Stimulated activated CD8-positive, alpha-beta memory T cell treated with anti-CD3 and anti-CD28 coated beads, Interleukin-4, amount 100 ng/mL, for 4 hours (primary cell): ENCODE measurements at regions not wholly inside any gene's neighbourhood (a gene's known extent, or its start where the extent isn't known, plus 50 kb on each side); places are given as distances from the start of the nearest gene placed in this dataset.
"Not testable (repeated sequence)": the region's sequence is repeated elsewhere in the genome, so short reads cannot be mapped to it uniquely, and the experiment has no call there.

Experiments used
- DNase-seq, 2 donors: peaks; one replicate each; pipeline ENCODE4 v3.0.0-alpha.2; 2020; ENCODE audit warnings: low read depth in 2 of 2, low spot score in 1 of 2

DNA sequence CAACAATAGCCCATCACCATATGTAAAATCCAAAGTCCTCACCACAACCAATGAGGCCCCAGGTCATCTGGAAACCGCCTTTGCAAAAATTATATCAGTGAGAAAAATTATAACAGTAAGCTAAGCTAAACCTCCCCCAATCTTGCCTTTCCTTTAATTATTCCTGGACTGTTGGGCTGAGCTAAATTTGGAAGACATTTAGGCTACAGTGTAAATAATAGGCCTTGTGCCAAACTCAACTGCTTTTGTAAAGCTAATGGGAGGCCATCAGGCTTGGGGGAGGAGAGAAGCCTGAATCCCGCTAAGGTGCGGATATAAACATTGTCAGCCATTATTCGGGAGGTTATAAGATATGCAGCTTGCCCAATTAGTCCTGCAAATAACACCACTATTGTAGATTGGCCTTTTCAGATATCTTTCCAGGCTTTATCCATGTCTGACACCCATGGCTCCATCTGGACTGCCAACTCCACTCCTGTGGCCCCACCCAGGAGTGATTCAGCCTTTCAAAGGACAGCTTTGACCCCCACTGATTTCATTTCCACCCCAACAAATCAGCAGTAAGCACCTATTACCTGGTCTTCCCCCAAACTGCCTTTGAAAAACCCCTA lies 53.0 kb upstream of the CA12 start:
- no peak for DNase-seq

DNA sequence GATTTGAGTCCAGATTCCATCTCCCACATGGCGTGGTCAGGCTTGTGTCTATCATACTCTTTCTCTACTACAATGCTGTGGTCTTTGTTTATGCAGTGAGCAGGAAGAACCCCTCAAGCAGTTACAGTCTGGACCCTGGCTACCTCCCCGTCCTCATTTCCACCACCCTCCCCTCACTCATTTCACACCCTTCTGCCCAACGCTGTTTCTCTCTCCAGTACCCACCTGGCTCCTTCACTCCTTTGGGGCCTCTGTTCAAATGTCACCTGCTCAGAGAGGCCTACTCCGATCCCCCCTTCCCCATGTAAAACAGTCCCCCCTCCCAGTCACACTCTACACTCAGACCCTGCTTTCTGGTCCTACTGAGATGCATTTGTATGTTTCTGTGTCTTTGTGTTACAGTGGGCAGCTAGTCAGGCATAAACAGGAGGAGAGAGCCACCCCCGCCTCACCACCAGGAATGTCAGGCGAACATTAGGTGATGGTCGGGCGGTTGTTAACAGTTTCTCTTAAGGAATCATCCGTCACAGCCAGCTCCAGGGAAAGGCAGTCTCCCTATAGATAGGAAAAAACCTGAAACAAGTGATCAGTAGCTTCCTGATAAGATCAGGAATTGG lies 53.7 kb upstream of the CA12 start:
- no peak for DNase-seq

DNA sequence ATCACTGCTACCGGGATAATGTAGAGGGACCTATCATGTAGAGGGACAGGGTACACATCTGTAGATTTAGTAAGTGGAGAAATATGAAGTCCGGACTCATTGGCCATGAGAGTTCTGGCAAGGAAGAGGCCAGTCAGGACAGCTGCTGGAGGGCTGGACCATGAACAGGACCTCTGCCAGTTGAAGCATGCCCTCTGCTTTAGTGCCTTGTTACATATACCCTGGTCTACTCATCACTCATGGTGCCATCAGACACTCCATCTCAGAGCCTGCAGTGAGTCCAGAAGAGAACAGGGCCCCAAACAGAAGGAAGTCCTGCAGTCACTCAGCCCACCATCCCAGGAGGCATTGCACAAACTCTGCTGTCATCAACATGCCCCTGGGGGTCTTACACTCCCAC lies 54.7 kb upstream of the CA12 start:
- no peak for DNase-seq

DNA sequence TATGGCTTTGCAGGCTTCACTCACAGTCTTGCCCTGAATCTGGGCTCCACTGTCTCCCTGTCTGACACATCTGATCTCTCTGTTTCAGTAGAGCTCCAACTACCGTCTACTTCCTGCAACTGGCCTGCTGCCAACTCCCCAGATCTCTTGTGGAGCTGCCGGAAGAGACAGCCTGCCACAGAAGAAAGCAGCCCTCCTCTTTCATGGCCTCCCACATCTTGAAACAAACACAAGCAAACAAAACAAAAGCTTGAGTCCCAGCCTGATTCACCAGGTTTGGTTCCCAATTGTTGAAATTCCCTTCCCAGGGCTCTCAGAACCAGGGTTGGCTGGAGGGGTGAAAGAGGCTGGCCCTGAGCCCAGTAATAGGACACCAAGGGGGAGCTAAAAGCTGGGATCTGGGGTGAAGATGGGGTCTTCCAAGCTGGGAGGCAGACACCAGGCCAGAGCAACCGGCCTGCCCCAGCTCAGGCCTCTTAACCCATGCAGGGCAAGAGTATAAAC lies 55.3 kb upstream of the CA12 start:
- peak; percentile 29 to 36 for DNase-seq

DNA sequence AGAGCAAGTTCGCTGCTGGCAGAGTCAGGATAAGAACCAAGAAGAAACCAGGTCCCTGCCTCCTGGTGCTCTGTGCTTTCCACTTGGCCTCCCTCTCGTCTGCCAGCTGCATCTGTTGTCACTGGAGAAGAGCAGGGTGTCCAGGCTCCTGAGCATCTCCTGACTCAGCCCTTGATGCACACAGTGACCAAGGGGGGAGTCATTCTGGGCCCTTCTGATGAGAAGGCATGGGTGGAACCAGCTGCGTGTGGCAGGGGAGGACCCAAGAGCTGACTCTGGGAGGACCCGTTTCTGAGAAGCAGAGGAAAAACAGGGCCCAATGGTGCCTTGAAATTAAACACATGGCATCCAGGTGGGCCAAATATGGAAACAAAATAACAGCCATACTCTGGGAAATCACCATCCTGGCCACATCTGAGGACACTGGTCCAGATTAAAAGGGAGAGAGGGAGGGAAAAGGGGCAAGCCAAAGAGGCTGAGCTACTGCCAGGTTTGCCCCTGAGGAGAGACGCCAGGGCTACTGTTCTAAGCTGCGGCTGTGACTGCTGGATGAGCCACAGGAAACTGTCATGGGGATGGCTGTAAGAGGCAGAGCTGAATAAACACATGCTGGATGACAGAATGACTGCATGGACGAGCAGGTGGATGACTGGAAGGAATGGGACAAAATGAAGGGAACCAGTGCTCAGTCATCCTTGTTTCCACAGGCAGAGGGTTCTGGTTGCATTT lies 58.1 kb upstream of the CA12 start:
- no peak for DNase-seq

DNA sequence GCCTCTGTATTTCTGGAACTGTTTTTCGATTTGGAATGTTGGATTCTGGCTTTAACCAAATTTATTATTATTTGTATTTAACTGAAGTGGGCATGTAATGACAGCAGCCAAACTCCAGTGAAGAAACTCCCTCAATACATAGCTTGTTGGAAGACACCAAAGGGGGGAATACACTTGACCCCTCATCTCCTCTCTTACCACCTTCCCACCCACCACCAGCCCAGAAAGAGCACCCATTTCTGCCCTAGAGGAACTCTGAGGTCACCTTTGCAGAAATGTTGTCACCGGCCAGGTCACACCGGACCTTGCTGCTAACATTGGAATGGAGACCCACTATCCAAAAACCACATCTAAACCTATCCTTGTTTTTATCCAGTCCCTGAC lies 58.6 kb upstream of the CA12 start:
- no peak for DNase-seq

DNA sequence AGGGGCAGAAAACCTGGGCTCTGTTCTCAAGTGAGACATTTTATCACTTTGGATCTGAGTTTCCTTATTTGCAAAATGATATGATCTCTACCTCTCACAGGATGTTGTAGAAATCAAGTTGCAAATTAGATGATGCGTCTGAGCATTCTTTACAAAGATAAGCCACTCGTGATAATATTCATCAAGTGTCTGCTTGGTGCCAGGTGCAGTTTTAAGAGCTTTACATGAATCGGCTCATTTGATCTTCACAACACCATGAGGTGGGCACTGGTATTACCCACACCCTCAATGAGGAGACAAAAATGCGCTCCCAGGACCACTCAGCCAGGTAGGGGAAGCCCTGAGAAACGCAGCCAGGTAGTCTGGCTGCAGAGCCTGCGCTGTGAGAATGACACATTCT lies 59.1 kb upstream of the CA12 start:
- DNase-seq = no peak

DNA sequence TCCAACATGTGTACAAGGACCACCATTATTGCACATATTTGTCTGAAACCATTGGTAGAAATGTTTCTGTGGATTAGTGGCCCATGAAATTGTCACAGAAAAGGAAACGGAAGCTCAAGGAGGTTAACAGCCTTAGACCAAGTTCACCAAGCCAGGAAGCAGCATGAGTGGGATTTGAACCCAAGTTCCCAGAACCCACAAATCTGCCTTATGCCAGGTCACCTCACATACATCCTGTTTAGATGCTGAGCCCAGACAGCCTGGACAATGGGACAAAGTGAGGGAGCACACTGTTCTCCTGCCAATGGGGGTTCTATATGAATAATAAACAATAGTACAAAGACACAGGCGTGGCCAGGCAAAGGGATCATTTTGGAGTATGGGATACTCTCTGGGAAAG lies 59.6 kb upstream of the CA12 start:
- no peak for DNase-seq

DNA sequence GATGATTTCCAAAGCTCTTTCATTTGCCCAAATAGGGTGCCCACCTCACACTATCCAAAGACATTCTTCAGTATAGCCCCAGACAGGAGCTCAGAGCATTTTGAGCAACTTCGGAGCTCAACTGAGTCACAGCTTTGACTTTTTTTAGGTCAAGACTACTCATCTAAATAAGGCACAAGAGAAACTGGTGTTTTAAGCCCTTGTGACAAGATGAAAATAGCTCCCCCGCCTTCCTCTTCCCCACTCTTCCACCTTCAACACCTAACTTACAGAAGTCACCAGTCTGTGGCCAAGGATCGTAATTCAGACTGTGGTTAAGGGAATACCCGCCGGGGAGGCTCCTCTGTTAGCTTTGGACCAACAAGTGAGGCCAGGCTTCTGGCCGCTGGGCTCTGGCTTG lies 60.4 kb upstream of the CA12 start:
- DNase-seq = no peak

DNA sequence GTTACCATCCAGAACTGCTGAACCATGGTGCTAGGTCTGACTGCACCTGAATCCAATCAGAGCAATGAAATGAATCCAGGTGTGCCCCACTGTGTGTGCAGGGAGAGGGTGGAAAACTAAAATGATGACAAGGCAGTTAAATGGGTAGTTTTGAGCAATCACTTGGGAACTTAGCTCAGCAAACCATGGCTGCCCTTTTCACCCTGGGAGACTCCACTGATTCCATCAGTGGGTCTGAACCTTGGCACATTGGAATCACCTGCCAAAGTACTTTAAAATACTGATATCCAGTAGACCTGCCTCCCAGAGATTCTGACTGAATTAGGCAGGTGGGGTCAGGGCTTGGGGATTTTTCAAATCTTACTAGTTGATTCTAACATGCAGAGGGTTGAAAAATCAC lies 59.8 kb upstream of the USP3 start:
- no peak for DNase-seq

DNA sequence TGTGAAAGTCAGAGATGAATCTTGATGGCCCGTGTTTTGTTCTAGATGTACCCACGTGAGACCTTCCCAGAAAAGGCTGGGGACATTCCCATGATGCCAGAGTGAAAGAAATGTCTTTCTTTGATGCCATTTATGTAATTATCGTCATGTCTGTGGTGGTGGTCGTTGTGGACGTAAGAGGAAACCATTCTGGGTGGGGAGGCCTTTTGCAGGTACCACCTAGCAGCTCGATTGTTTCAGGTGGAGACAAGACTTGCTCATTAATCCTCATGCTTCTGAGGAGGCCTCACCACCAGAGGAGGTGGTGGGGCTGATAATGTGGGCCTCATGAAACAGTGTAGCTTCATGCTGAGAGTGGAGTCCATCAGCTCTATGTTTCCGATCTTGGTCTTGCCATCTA lies 58.1 kb upstream of the USP3 start:
- no peak for DNase-seq

DNA sequence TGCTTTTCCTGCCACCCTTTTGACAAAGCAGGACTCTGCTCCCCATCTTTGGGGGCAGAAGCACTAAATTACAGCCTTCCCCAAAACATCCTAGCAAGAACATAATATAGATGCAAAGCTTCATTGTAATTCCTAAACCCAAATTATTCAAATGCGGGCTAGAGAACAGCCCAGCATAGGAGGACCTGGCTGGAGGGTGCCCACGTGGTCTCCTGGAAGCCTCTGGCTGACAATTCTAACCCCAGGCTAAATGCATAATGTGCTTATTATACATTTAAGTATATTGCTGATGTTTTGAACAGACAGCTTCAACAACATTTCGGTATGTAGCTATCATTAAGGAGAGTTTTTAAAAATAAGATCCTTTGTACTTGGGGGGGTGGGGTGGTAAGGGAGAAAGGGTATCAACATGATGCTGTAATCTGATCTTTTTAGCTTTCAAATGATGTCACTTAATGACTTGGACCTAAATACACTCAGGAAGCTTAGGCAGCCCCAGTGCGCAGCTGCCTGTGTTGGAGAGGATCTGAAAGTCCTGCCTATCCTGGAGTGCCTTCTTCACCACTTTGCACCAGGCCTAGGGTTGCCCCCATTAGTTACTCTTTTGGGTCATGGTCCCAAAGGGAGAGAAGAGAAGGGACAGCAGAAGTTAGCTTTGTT lies 57.2 kb upstream of the USP3 start:
- DNase-seq = no peak

DNA sequence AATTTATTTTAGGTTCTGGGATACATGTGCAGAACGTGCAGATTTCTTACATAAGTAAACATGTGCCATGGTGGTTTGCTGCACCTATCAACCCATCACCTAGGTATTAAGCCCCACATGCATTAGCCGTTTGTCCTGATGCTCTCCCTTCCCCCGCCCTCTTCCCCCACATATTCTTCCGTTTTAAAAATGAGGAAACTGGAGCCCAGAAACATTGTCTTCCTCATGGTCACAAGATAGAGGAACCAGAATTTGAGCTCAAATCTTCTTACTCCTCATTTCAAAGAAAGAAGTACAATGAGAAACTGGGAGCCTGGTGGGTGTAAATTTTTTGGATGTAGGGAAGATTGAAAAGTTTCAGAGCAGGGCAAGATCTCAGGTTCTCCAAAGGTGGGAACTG lies 56.1 kb upstream of the USP3 start:
- DNase-seq = no peak

DNA sequence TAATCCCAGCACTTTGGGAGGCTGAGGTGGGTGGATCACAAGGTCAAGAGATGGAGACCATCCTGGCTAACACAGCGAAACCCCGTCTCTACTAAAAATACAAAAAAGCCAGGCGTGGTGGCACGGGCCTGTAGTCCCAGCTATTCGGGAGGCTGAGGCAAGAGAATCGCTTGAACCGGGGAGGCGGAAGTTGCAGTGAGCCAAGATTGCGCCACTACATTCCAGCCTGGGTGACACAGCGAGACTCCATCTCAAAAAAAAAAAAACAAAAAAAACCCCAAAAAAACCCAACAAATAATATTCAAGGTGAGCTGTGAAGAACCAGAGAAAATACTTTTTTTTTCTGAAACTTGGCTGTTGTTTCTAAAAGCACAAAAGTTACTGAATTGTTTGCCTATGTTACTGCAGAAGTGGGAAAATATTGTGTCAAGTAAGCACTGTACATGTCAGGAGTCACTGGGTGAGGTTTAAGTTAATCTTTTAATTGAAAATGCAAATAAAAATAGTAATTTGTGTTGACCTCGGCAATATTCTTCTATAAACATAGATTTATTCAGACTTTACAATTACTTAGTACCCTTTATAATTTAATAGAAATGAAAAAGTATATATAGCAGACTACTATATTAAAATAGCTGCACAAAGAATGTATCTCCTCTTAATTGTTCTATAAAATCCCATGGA lies 55.4 kb upstream of the USP3 start:
- not testable (repeated sequence) for DNase-seq

DNA sequence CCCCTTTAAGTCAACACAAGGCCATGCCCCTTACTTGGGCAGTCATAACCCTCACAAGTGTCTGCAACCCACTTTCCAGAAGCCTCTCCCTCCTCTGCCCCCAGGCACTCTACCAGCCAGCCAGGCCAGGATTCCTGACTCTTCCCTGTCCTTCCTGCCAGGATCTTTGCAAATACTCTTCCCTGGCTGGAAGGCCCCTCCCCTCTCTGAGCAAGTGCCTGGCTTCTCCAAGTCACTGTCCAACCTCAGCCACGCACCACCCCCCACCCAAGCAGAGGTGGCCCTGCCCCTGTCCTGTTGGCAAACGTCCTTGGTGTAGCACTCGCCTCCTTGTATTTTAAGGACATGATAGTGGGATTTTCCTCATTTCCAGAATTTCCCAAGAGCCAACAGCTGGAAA lies 54.7 kb upstream of the USP3 start:
- DNase-seq = no peak

DNA sequence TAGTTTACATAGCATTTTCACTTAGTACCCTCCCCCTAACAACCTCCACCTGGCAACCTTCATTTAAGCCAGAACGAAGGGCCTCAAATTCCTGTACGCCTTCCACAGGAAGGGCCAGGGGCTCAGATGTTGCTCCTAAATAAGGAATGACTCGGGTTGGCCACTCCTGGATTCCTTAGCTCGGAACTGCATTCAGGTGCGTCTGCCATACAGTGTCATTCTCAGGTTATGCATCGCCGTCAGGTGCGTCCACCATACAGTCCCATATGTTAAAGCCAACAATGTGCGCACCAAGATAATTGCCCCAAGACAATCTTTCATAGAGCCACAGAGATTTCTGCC lies 53.5 kb upstream of the USP3 start:
- no peak for DNase-seq

DNA sequence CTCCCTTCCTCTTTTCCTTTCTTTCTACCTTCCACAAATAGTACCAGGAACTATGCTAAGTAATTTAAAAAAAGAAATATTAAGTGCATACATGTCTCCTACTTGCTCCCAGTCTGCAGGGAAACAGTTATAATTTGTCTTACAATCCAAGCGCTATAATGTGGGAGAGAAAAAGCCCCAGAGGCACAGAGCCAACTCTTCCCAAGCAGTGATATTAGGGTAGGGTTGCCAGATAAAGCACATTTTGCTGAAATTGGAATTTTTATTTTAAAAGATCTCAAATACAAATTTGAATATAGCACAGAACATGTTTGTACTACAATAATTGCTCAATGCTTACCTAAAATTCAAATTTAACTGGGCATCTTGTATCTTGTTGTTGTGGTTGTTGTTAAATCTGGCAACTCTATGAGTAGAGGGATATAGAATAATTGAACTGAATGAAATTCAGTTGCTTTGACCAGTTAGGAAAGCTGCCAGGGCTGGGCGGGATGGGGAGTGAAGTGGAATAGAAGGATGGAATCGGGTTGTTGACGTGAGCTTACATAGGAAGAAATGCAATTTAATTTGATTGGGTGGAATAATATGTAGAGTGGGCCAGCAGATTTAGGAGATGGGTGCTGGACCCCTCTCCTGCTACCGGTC lies 52.6 kb upstream of the USP3 start:
- DNase-seq = no peak

DNA sequence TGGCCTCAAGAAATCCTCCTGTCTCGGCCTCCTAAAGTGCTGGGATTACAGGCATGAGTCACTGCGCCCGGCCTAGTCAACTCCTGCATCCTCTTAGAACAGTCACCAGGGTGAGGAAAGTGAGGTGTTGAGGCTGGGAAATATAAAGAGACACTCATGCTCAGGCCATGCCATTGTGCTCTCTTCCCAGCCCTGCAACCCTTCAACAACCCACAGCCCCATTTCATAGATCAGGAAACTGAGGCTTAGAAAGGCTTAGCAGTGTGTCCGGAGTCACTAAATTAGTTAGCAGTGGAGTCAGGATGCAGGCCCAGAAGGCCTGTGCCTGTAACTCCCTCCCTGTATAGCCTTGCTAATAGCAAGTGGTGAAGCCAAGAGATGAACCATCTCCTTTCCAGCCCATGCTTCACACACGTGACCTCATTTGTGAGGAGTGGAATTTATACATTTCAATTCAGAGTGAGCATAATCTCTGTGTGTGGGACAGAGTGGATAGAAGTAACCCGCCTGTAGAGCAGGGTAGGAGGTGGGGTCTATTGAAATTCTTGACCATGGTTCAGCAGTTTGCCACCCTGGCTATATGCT lies 51.7 kb upstream of the USP3 start:
- DNase-seq = no peak

DNA sequence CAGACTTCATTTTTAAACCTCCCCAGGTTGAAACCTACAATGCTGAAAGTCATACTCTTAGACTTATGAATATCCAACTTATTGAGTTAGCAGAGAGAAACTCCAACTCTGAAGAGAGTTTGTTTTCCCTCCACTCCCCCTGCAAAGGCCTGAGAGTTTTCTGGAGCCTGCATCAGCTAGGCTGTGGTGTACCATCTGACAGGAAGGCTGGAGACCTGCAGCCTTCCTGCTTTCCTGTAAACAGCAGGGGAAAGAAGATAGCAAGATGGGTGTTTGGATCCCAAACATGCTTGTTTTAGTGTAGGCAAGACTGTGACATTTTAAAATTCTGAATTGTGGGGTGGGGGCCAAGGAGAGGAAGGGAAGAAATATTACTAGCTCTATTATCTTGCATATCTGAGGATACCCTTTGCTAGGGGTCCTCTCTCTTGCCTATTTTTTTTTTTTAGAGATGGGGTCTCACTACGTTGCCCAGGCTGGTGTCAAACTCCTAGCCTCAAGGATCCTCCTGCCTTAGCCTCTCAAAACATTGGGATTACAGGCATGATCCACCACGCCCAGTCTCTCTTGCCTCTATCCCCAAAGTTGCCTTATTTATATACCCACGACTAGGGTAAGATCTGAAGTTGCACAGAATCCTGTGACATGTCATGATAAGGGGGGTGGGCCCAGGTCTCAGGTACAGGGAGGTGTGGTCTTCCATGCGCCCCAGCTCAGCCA lies 51.0 kb upstream of the USP3 start:
- no peak for DNase-seq
